Cerebellar cortex (tissue), 1 donor: ENCODE measurements at regions not wholly inside any gene's neighbourhood (a gene's known extent, or its start where the extent isn't known, plus 50 kb on each side); places are given as distances from the start of the nearest gene placed in this dataset.

ENCODE experiments used
- DNase-seq: peaks from one replicate; pipeline ENCODE4 v3.0.0-alpha.2; 2015; ENCODE audit warnings: low spot score

- no peak for DNase-seq
These were observed 454.7 kb upstream of the CWC22 start for GRCh38 chr2:180461761-180462160.

- peak; percentile 92 for DNase-seq
These were observed 449.7 kb upstream of the CWC22 start for GRCh38 chr2:180456801-180457200.

GRCh38 chr2:180450841-180451240 lies 443.7 kb upstream of the CWC22 start:
- no peak for DNase-seq

- peak; percentile 83 for DNase-seq
These were observed 442.2 kb upstream of the CWC22 start for GRCh38 chr2:180449171-180449915.

GRCh38 chr2:180446492-180446891 lies 439.4 kb upstream of the CWC22 start:
- DNase-seq, result no peak

- no peak for DNase-seq
These were observed 436.8 kb upstream of the CWC22 start for GRCh38 chr2:180443888-180444287.

- DNase-seq, result no peak
These were observed 436.0 kb upstream of the CWC22 start for GRCh38 chr2:180442860-180443644.

- DNase-seq, result no peak
These were observed 412.1 kb upstream of the CWC22 start for GRCh38 chr2:180419212-180419611.

GRCh38 chr2:180416627-180417026 lies 409.5 kb upstream of the CWC22 start:
- DNase-seq, result peak; percentile 43

GRCh38 chr2:180413336-180413735 lies 406.2 kb upstream of the CWC22 start:
- DNase-seq, result no peak

- DNase-seq, result no peak
These were observed 405.1 kb upstream of the CWC22 start for GRCh38 chr2:180412219-180412618.

- DNase-seq, result no peak
These were observed 404.6 kb upstream of the CWC22 start for GRCh38 chr2:180411661-180412060.

- DNase-seq, result no peak
These were observed 399.6 kb upstream of the CWC22 start for GRCh38 chr2:180406687-180407086.

- DNase-seq, result no peak
These were observed 398.4 kb upstream of the CWC22 start for GRCh38 chr2:180405520-180405919.

GRCh38 chr2:180394305-180394704 lies 387.2 kb upstream of the CWC22 start:
- no peak for DNase-seq

GRCh38 chr2:180385601-180386201 lies 378.6 kb upstream of the CWC22 start:
- no peak for DNase-seq

GRCh38 chr2:180376066-180376465 lies 369.0 kb upstream of the CWC22 start:
- DNase-seq, result no peak

- DNase-seq, result no peak
These were observed 367.6 kb upstream of the CWC22 start for GRCh38 chr2:180374502-180375281.

- no peak for DNase-seq
These were observed 363.6 kb upstream of the CWC22 start for GRCh38 chr2:180370511-180371205.

- no peak for DNase-seq
These were observed 361.8 kb upstream of the CWC22 start for GRCh38 chr2:180368881-180369280.

GRCh38 chr2:180367815-180368214 lies 360.7 kb upstream of the CWC22 start:
- no peak for DNase-seq

GRCh38 chr2:180366481-180366880 lies 359.4 kb upstream of the CWC22 start:
- DNase-seq, result no peak
